GM21786 (cell line): ENCODE measurements at regions not wholly inside any gene's neighbourhood (a gene's known extent, or its start where the extent isn't known, plus 50 kb on each side); places are given as distances from the start of the nearest gene placed in this dataset.
"Not testable (repeated sequence)": the region's sequence is repeated elsewhere in the genome, so short reads cannot be mapped to it uniquely, and the experiment has no call there.

ENCODE experiments used
- ATAC-seq: cut with Tn5 transposase; IDR thresholded peaks from one replicate; pipeline ENCODE4 v1.9.1; 2021; ENCODE audit not compliant: unreplicated experiment

DNA sequence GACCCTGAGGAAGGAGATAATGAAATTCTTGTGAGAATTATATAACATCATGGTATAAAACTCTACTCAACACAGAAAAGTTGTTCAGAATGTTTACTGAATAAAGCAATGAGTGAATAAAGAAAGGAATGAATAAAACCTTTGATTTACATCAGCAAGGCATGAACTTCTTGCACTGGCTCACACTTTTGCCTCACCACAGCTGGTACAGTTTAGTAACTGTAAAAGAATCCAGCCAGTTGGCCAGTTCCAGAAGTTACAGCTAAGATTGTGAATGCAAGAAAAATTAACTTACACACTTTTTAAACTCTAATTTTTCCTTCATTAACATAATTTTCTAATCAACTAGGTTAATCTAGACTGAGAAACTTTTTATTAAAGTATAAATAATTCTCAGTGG lies 490.9 kb downstream of the NFIB start:
- no peak for ATAC-seq

DNA sequence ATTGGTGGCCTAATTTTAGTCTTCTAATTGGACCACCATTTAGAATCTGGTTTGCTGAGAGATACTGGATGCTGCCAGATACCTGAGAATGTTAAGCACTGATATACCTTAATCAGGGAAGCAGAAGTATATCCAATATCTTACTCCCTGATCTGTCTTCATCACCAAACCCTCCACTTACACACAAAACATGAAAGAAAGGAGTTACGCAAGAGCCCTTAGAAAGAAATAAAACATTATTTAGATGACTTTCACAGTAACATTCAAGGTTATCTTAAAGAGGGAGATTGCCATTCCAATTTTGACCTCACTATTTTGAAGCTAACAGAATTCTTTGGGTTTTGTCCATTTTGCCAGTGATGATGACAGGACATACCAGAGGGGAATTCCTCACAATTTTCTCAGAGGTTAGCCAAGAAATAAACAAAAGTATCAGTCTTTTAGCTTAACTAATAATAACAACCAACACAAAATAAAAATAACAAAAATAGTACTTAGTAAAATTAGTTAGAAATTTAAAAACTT lies 496.1 kb downstream of the NFIB start:
- no peak for ATAC-seq

- no peak for ATAC-seq
Measured at GRCh38 chr9:13816837-13817236, 497.1 kb downstream of the NFIB start.

GRCh38 chr9:13814647-13815400 lies 499.1 kb downstream of the NFIB start:
- ATAC-seq = no peak

DNA sequence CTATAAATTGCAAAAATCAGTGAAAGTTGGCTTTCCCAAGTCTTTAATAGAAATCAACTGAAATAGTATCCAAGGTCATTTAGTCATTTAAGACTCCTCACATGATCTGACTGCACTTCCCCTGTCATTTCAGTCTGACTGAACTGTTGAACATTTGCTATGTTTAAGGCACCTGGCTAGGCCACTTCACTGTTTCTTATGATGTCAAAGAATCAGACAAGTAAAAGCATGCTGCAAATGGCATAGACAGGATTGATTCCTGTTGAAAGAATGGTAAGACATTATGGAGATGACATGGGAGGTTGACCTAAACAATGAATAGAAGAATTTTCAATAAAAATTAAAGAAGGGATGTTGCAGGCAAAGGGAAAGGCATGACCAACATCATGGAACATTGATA lies 502.1 kb downstream of the NFIB start:
- no peak for ATAC-seq

GRCh38 chr9:13810510-13810909 lies 503.4 kb downstream of the NFIB start:
- ATAC-seq = no peak

GRCh38 chr9:13809401-13809800 lies 504.5 kb downstream of the NFIB start:
- no peak for ATAC-seq

DNA sequence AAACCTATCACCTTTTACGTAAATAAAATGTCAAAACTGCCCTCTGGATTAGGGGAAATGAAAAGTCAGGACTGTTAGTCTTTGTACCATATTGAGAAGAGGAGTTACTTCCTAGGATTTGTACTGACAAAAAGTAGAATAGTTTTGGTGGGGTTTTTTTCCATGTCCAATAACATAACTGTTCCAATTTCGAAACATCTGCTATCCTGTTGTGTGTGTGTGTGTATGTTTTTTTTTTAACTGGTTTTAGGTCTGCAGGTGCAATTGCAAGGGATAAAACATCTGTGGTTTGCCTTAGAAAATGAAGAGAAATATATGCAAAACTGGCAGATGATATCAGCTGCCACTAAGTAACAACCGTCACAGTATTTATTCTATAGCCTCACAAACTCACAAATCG lies 506.8 kb downstream of the NFIB start:
- ATAC-seq = no peak

DNA sequence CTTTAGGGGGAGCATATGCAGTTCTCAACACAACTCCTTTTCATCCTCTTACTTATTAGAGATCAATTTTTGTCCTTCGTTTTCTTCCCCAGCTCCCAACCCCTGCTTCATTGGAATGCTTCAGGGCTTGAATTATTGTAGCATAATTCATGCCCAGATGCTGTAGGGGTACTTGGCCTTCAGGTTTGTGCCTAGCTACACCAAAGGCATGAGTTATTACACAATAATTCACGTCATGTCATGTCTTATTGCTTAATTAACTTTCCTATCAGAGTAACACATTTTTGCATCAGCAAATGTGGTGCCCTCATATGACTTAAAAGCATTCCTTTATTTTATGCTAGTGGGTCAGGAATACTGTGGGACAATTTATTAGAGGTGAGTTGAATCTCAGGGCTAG lies 507.2 kb downstream of the NFIB start:
- ATAC-seq = no peak

- no peak for ATAC-seq
Measured at GRCh38 chr9:13805546-13805945, 508.4 kb downstream of the NFIB start.

DNA sequence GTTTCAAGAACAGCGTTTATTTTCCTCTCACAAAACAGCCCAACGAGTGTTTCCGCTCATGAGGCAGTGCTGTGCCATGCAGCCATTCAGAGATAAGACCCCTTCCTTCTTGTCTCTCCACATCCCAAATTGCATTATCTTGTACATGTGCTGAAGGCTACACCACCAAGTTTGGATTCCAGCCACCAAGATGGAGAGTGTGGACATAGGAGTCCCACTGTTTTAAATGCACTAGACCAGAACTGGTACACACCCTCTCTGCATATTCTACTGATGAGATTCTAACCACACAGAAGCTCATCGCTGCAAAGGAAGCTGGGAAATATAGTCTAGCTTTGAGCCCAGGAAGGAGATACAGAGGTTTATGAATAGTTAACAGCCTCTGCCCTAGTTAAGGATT lies 509.4 kb downstream of the NFIB start:
- ATAC-seq = no peak

DNA sequence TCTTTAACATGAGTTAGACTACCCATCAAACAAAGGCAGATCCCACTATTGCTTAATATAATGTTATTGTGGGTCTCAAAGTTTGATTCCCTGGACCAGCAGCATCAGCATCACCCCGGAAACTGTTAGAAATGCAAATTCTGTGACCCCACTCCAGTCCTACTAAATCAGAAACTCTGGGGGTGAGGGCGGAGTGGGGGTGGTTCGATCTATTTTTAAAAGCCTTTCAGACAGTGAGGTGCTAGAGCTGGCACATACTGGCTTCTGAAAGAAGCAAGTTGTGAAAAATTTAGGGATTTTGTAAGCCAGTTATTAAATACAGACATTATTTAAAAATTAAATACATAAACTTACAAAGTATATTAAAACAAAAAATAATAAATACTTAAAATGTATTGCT lies 513.2 kb downstream of the NFIB start:
- ATAC-seq = no peak

- not testable (repeated sequence) for ATAC-seq
Measured at GRCh38 chr9:13797701-13798100, 516.2 kb downstream of the NFIB start.

GRCh38 chr9:13791816-13792215 lies 512.3 kb upstream of the MPDZ start:
- ATAC-seq = no peak

GRCh38 chr9:13790055-13790454 lies 510.6 kb upstream of the MPDZ start:
- no peak for ATAC-seq

DNA sequence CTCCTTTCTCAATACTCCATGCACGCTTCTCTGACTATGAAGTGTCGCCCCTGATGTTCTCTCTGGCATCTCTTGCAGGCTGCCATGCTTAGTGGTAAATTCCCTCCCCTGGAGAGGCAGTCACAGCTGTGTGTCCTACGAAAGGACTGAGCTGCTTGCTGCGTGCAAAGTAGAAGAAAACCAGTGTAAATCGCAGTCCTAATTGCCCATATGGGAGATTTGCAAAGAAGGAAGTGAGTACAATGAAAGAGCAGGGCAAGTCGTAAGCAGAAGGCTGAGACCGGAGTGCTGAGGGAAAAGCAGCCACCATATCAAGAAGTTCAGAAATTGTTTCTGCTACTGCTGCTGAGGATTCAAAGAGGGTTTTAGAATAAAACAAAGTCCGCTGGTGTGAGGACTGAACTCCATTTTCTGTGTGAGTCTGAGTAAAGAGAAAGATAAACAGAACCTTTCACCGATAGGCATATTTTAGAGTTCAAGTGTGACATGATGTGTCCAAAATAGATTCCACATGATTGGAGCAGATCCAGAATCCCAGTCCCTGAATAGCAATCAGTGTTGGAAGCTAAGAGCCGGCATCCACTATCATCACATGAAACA lies 507.8 kb upstream of the MPDZ start:
- ATAC-seq = no peak

DNA sequence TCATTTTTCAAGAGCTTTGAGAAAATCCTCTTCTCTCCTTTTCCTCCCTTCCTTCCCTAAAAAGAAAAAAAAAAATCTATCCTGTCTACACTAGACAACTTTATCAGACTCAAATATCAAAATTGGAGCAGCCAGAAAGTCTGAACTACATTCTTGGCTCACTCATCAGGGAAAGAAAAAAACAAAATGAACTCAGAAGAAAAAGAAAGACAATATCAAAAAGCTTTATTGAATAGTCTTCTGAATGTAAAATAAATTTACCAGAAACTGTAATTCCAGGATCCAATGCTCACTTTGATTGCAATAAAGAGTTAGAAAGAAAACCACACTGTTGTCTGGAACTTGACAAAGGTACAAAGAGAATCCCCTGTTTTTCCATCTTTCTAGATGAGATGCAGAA lies 507.2 kb upstream of the MPDZ start:
- no peak for ATAC-seq

GRCh38 chr9:13786131-13786530 lies 506.6 kb upstream of the MPDZ start:
- no peak for ATAC-seq

DNA sequence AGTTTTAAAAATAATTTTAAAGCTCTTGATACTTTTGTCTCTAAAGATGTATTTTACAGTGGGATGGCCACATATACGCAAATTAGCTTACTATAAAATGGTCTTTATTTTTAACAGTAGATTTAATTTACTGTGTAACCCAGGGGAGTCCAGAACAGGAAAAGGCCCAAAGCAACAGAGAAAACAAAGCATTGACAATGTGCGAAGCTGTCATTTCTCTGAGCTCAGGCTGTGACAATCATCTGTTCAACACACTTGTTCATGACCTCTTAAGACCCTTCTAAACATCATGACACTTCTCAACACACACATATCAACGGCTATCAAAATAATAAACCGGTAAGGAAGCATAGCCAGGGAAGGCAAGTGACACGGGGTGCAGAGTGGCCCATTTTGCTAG lies 499.6 kb upstream of the MPDZ start:
- no peak for ATAC-seq

- no peak for ATAC-seq
Measured at GRCh38 chr9:13778631-13779030, 499.1 kb upstream of the MPDZ start.

DNA sequence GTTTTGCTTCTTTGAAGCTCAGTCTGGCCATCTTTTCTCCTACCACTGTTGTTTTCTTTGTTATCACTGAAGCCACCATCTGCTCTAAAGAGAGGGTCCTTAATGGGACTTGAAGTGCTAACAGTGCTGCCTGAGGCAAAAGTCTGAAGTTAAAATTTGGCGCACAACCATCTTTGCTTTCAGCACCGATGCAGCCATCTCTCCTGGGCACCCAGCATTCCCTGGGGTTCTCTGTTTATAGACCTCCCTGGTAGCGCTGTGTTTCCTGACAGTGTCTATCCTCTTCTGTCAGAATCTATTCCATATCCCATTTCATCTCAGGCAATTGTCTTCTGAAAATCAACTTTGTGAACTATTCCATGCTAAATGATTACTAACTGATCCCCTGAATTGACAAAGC lies 491.5 kb upstream of the MPDZ start:
- ATAC-seq = no peak

DNA sequence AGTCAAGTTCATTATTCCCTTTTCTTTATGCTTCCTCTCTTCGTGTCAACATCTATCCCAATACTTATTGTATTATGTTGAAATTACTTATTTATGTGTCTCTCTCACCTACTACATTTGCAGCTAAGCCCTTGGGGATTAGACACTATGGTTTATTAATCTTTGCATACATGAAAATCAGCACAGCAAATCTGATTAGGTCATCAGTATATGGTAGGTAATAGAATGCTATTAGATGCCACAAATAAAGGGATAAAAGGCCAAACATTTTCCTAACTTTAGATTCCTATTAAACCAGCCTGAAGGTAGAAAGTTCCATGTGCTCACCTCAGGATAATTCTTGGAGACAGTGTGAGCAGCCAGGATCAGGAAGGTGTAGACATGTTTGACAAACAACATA lies 490.1 kb upstream of the MPDZ start:
- no peak for ATAC-seq

DNA sequence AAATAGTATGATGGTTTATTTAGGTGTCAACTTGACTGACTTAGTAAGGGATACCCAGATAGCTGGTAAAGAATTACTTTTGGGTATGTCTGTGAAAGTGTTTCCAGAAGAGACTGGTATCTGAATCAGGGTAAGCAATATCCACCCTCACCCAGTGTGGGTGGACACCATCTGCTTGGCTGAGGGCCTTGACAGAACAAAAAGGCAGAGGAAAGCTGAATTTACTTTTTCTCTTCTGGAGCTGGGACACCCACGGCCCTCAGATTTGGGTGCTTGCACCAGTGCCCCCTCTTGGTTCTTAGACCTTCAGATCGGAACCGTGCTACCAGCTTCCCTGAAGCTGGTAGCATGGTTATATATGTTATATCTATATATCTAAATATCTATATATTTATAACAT lies 489.5 kb upstream of the MPDZ start:
- ATAC-seq = no peak
